Inflammatory macrophage treated with lipopolysaccharide for 1 hour (primary cell): ENCODE measurements at regions not wholly inside any gene's neighbourhood (a gene's known extent, or its start where the extent isn't known, plus 50 kb on each side); places are given as distances from the start of the nearest gene placed in this dataset.

Source experiments
- DNase-seq, 2 donors: peaks; one replicate each; pipeline ENCODE4 v3.0.0-alpha.2; 2020 to 2022

DNA sequence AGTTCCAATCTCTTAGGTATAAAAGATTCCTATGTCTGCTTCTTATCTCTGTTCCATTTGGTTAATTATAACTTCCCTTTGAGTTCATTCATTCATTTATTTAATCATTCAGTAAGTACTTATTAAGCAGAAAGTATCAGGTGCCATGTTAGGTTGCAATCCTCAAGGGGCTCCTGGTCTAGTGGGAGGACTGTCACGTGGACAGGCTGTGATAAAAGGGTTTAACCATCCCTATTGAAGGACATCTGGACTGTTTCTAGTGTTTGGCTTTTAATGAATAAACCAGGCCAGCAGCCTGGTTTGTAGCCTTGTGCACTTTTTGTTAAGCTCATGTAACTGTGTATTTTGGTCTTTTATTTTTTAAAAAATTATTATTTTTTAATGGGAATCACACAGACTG is 162.1 kb upstream of the OGFRL1 start:
- DNase-seq: no peak

DNA sequence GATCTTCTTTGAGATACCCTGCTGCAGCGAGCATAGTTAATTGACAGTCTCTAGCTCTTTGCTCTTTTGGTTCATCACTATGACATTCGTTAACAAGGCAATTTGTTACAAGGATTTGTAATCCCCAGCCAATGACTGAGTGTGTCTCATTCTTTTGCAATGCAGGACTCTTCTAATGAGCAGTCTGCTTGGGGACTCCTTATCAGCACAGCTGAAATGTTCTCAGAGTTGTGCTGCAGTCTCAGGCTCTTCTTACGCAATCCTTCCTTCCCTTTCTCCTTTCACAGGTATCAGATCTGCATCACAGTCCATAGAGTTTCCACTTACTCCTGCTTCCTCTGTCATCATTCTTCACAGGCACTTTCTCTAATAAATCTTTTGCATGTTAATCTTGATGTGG is 161.2 kb upstream of the OGFRL1 start:
- no peak for DNase-seq

DNA sequence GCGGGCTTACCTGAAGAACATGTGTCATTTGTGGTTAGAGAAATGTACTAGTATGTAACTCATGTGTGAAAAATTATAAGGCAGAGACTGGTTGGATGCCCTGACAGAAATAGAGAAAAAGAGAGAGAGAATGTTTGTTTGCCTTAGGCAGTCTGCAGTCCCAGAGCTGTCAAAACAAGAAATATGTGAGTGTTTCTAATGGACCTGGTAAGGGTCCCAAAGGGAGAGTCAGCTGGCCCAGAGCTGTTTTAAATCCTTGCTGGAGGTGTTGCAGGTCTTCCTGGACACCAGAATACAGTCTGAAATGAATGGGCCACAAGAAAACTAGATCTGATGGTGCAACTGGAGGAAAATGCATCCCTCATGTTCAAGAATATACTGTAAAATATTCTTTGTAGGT is 158.3 kb upstream of the OGFRL1 start:
- no peak for DNase-seq

GRCh38 chr6:71134929-71135642 is 153.5 kb upstream of the OGFRL1 start:
- DNase-seq: no peak

- DNase-seq: no peak
Observed at GRCh38 chr6:71137973-71138372, 150.6 kb upstream of the OGFRL1 start.

- no peak for DNase-seq
Observed at GRCh38 chr6:71138376-71138775, 150.2 kb upstream of the OGFRL1 start.

DNA sequence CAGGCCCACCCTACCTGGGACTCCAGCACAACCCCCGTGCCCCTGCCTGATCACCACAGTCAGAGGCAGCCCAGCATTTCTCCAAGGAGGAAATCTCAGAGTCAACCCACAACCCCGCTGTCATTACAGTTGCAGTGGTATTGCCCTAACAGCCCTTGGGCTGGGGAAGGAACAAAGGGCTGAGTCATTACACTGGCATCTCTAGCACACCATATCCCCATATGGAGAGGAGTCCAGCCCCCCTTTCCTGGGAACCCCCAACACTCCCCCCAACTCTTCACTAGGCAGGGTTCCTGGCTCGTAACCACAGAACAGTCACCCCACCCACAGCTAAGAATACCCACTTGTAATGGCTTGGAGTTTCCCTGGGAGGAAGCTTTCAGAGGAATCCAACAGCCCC is 149.4 kb upstream of the OGFRL1 start:
- peak; percentile 48 to 80 for DNase-seq

GRCh38 chr6:71153755-71154325 is 134.8 kb upstream of the OGFRL1 start:
- no peak for DNase-seq

DNA sequence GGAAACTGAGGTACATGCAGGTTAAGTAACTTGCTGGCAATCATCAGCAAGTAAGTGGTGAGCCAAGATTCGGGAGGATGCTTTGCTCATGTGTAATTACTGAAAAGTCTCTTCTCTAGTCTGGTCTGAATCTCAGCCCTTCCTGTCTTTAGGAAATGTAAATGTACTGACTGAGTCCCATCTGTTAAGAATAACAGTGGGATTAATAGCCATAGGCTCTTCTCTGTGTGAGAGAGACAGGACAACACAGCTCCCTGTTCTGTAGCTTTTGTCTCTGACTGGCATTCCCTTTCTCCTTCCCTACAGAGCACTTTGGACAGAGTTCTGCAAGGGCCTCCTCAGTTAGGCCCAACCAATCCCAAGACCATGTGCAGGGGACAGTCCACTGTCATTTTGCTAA is 131.3 kb upstream of the OGFRL1 start:
- DNase-seq: no peak

GRCh38 chr6:71164890-71165289 is 123.7 kb upstream of the OGFRL1 start:
- no peak for DNase-seq

GRCh38 chr6:71168233-71168765 is 120.3 kb upstream of the OGFRL1 start:
- no peak for DNase-seq

- DNase-seq: no peak
Observed at GRCh38 chr6:71171497-71172070, 117.0 kb upstream of the OGFRL1 start.

GRCh38 chr6:71179249-71179885 is 109.2 kb upstream of the OGFRL1 start:
- DNase-seq: no peak

DNA sequence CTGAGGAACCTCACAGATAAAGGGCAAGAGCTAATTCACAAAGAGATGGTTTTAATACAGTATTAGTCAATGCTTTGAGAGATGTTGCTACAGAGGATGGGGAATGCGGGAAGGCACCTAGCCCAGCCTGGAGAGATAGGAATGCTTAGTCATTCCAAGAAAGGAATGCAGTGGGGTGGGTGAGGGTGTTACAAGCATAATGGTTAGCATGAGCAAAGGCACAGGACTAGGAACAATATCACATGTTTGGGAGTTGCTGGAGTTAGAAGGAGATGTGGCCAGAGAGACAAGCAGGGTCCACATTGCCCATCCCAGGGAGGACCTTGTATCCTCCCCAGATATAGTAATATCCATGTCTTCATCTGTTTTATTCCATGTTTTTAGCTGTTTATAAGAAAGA is 107.0 kb upstream of the OGFRL1 start:
- DNase-seq: no peak

GRCh38 chr6:71187141-71187540 is 101.5 kb upstream of the OGFRL1 start:
- DNase-seq: peak; percentile 6 to 14

DNA sequence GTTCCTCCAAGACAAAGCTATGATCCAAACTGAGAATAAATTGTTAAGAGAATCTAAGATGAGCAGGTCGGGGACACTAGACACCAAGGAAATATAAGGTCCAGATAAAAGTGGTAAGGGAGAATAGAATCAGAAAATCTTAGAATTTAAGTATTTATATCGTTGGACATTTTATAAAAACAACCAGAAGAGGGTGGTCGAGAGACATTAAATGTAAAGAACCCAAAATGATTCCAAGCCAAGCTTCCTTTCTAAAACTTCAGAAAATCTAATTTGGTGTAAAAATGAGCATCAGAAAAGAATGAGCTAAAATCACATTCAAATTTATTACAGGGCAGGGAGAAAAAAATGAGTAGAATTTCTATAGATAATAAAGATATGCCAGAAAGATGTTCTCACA is 97.8 kb upstream of the OGFRL1 start:
- peak; percentile 19 to 85 for DNase-seq

DNA sequence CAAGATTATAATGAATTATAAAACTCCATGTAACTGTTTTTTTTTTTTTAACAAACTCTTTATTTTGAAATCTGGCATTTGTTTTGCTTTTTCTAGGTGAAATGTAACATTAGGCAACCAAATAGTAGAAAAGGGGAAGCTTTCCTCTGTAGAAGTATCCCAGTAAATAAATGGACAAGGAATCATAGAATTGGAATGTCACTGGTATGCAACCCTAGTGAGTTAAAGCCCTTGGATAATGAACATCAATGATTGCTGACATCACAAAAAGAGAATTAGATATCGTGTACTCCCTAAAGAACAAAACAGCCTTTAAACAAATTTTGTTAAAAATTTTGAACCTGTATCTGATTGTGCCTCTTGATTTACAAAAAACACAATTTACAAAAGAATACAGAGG is 93.9 kb upstream of the OGFRL1 start:
- peak in 1 of 2 donors; percentile 23 for DNase-seq

GRCh38 chr6:71197267-71197666 is 91.3 kb upstream of the OGFRL1 start:
- DNase-seq: no peak

DNA sequence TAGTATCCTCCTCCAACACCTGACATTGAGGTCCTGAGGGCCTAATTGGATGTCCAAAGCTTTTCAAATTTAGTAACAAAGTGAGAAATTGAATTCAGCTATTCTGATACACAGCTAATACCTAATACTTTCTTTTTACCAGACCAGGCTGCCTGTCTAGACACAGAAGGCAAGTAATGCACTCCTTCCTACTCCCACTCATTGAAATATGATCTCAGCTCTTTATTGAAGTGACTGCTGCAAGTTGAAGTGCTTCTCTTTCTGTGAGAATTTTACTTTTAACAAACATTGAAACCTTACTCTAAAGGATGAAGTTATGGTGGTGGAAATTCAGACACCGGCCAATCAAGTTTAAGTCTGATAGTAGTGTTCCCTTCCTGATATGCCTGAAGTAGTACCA is 90.8 kb upstream of the OGFRL1 start:
- DNase-seq: peak in 1 of 2 donors; percentile 39

GRCh38 chr6:71198908-71199307 is 89.7 kb upstream of the OGFRL1 start:
- DNase-seq: no peak

- DNase-seq: no peak
Observed at GRCh38 chr6:71199736-71200135, 88.9 kb upstream of the OGFRL1 start.

GRCh38 chr6:71203206-71203605 is 85.4 kb upstream of the OGFRL1 start:
- no peak for DNase-seq

- DNase-seq: no peak
Observed at GRCh38 chr6:71204741-71205140, 83.9 kb upstream of the OGFRL1 start.
